Small intestine (tissue), 7 donors: ENCODE measurements at regions not wholly inside any gene's neighbourhood (a gene's known extent, or its start where the extent isn't known, plus 50 kb on each side); places are given as distances from the start of the nearest gene placed in this dataset.
A peak's percentile ranks its signal among the peaks of the same experiment; 100 is the strongest.
"Not testable (repeated sequence)": the region's sequence is repeated elsewhere in the genome, so short reads cannot be mapped to it uniquely, and the experiment has no call there.

Source experiments
- DNase-seq, 2 donors: peaks; one replicate each; pipeline versions ENCODE4 v3.0.0 to v3.0.0-alpha.2; 2013
- FAIRE-seq: peaks from 2 replicates; lab custom pipeline; 2012; peaks lifted over from hg19 to GRCh38; lab: Jason Lieb, UNC
- H3K27ac ChIP-seq, 3 donors: one replicate each; pipeline ENCODE4 v1.5.1; 2013; ENCODE audit warnings: low read length in 2 of 3, mild to moderate bottlenecking in 2 of 3, control low read depth in 1 of 3, inconsistent platforms in 1 of 3, low read depth in 1 of 3, moderate library complexity in 1 of 3
- H3K27me3 ChIP-seq, 3 donors: one replicate each; pipeline ENCODE4 v1.6.1; 2013; ENCODE audit warnings: low read length in 3 of 3, inconsistent platforms in 1 of 3; ENCODE audit not compliant: control insufficient read depth in 3 of 3, insufficient read depth in 3 of 3
- H3K36me3 ChIP-seq, 3 donors: one replicate each; pipeline ENCODE4 v1.6.1; 2013; ENCODE audit warnings: low read length in 3 of 3, inconsistent platforms in 1 of 3, low read depth in 1 of 3, mild to moderate bottlenecking in 1 of 3, moderate library complexity in 1 of 3; ENCODE audit not compliant: control insufficient read depth in 3 of 3, insufficient read depth in 2 of 3
- H3K4me1 ChIP-seq, 3 donors: one replicate each; pipeline ENCODE4 v1.6.1; 2013; ENCODE audit warnings: low read length in 2 of 3, inconsistent platforms in 1 of 3, low read depth in 1 of 3, mild to moderate bottlenecking in 1 of 3, moderate library complexity in 1 of 3; ENCODE audit not compliant: control insufficient read depth in 3 of 3, insufficient read depth in 2 of 3
- H3K4me3 ChIP-seq, 3 donors: one replicate each; pipeline ENCODE4 v1.5.1; 2013; ENCODE audit warnings: low read length in 3 of 3, control low read depth in 1 of 3, inconsistent platforms in 1 of 3, low read depth in 1 of 3, mild to moderate bottlenecking in 1 of 3, moderate library complexity in 1 of 3
- H3K9me3 ChIP-seq, 2 donors: one replicate each; pipeline ENCODE4 v1.6.1; 2013; ENCODE audit warnings: low read depth in 1 of 2, low read length in 1 of 2; ENCODE audit not compliant: control insufficient read depth in 2 of 2, insufficient read depth in 1 of 2
- whole genome bisulfite sequencing, 3 donors: extraction: QIAGEN DNeasy Blood & Tissue Kit; methylation state at CpG; one replicate each; pipeline ENCODE4 v1.1.7; 2013; 5-methylcytosine and 5-hydroxymethylcytosine counted together
- donor health status: healthy with polysubstance abuse.
- donor health status: control.
- donor health status: control.
- donor health status: Bipolar disorder and iron deficiency.
- donor health status: healthy.

- no peak overlapping the region for H3K4me3 ChIP-seq
- WGBS, 3 donors = 12 to 14% (median 13%) methylated on average over 10 of the region's 10 CpGs
- peaks cover 0 to 2% (median 0%) of the 10 kb centered on the region in 3 donors for H3K4me1 ChIP-seq
- no peaks in the 10 kb centered on the region for H3K9me3 ChIP-seq
- DNase-seq (peak; percentile 69 to 78), FAIRE-seq (no peak)
- H3K27ac ChIP-seq = no peak overlapping the region
- H3K27me3 ChIP-seq = no peaks in the 10 kb centered on the region
- H3K36me3 ChIP-seq = no peaks in the 10 kb centered on the region
These were observed 166.8 kb upstream of the PGRMC2 start for GRCh38 chr4:128454281-128454871.

- Histone ChIP-seq H3K4me3 (no peak overlapping the region), H3K27ac (no peak overlapping the region), H3K36me3 (no peaks in the 10 kb centered on the region), H3K4me1 (peaks cover 0 to 2% (median 0%) of the 10 kb centered on the region in 3 donors), H3K27me3 (no peaks in the 10 kb centered on the region), H3K9me3 (no peaks in the 10 kb centered on the region)
- 55 to 63% (median 60%) methylated on average over 3 of the region's 3 CpGs for WGBS, 3 donors
- no peak for FAIRE-seq
- DNase-seq = no peak
These were observed 164.8 kb upstream of the PGRMC2 start for GRCh38 chr4:128452415-128452814.

- H3K36me3 ChIP-seq = no peaks in the 10 kb centered on the region
- no peaks in the 10 kb centered on the region for H3K27me3 ChIP-seq
- H3K9me3 ChIP-seq = no peaks in the 10 kb centered on the region
- no peak overlapping the region for H3K27ac ChIP-seq
- FAIRE-seq = no peak
- no peak for DNase-seq
- no peak overlapping the region for H3K4me3 ChIP-seq
- H3K4me1 ChIP-seq = peaks cover 0 to 2% (median 0%) of the 10 kb centered on the region in 3 donors
- 84 to 92% (median 88%) methylated on average over 7 of the region's 7 CpGs for WGBS, 3 donors
These were observed 163.8 kb upstream of the PGRMC2 start for GRCh38 chr4:128451270-128451905.

DNA sequence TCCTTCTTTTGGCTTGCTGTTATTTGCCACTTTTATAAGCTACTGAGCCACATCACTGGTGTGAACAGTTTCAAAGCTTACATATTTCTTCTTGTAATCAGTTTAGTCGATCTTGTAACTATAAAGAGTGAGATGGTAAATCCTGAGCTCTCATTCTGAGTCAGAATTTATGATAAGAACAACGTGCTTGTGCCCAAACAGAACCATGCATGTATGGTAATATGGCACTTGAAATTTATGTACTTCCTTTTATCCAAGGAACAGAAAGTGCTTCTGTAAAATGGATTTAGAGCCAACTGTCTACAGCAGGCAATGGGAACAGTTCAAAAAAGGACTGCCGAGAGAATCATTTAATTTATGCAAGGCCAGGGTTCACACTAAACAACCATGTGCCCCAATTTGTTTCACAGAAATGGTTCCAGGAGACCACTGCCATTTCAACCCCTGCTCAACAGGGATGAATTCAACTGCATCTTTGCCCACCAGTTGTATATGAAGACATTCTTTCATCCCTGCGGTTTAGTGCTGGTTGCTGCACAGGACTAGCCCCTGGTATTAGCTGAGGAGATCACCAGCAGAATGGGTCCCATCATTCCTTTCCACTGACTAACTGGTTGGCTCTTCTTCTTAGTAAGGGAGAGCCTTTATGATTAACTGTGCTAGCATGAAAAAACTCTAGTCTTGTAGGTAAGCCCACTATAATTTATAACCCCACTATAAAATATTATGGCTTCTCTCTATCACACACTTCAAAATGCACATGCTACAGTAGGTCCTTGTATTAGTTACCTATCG lies 162.9 kb upstream of the PGRMC2 start:
- Histone ChIP-seq H3K9me3 (peaks cover 0 to 6% of the 10 kb centered on the region in 2 donors), H3K4me3 (no peak overlapping the region), H3K36me3 (peaks cover 0 to 3% (median 0%) of the 10 kb centered on the region in 3 donors), H3K27ac (no peak overlapping the region), H3K4me1 (peaks cover 0 to 2% (median 0%) of the 10 kb centered on the region in 3 donors), H3K27me3 (no peaks in the 10 kb centered on the region)
- 70 to 75% (median 72%) methylated on average over 5 of the region's 5 CpGs for WGBS, 3 donors
- DNase-seq (no peak), FAIRE-seq (no peak)

- DNase-seq = no peak
- FAIRE-seq = no peak
- Histone ChIP-seq H3K4me3 (no peak overlapping the region), H3K27me3 (no peaks in the 10 kb centered on the region), H3K27ac (no peak overlapping the region), H3K4me1 (peaks cover 0 to 2% (median 0%) of the 10 kb centered on the region in 3 donors), H3K9me3 (peaks cover 0 to 11% of the 10 kb centered on the region in 2 donors), H3K36me3 (peaks cover 0 to 3% (median 0%) of the 10 kb centered on the region in 3 donors)
- 61 to 79% (median 66%) methylated on average over 1 of the region's 1 CpG for WGBS, 3 donors
These were observed 161.6 kb upstream of the PGRMC2 start for GRCh38 chr4:128449251-128449650.

GRCh38 chr4:128444544-128445302 lies 157.1 kb upstream of the PGRMC2 start:
- H3K4me1 ChIP-seq = no peaks in the 10 kb centered on the region

GRCh38 chr4:128440923-128441322 lies 153.3 kb upstream of the PGRMC2 start:
- FAIRE-seq (no peak), DNase-seq (no peak)
- Histone ChIP-seq H3K4me1 (no peaks in the 10 kb centered on the region), H3K27ac (no peak overlapping the region), H3K36me3 (peaks cover 0 to 3% (median 0%) of the 10 kb centered on the region in 3 donors), H3K27me3 (no peaks in the 10 kb centered on the region), H3K4me3 (no peak overlapping the region), H3K9me3 (peaks cover 3 to 43% of the 10 kb centered on the region in 2 donors)
- 82 to 91% (median 90%) methylated on average over 4 of the region's 4 CpGs for WGBS, 3 donors

More at GRCh38 chr4:128444544-128445302, 157.1 kb upstream of the PGRMC2 start:
- no peak overlapping the region for H3K27ac ChIP-seq
- H3K4me3 ChIP-seq = no peak overlapping the region
- no peaks in the 10 kb centered on the region for H3K27me3 ChIP-seq
- FAIRE-seq = no peak
- no peak for DNase-seq
- WGBS, 3 donors = 91 to 96% (median 92%) methylated on average over 3 of the region's 3 CpGs
- peaks cover 3 to 40% of the 10 kb centered on the region in 2 donors for H3K9me3 ChIP-seq
- peaks cover 0 to 3% (median 0%) of the 10 kb centered on the region in 3 donors for H3K36me3 ChIP-seq

DNA sequence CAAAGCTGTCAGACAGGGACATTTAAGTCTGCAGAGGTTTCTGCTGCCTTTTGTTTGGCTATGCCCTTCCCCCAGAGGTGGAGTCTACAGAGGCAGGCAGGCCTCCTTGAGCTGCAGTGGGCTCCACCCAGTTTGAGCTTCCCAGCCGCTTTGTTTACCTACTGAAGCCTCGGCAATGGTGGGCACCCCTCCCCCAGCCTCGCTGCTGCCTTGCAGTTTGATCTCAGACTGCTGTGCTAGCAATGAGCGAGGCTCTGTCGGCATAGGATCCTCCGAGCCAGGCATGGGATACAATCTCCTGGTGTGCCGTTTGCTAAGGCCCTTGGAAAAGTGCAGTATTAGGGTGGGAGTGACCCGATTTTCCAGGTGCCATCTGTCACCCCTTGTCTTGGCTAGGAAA lies 149.4 kb upstream of the PGRMC2 start:
- peaks cover 3 to 21% of the 10 kb centered on the region in 2 donors for H3K9me3 ChIP-seq
- not testable (repeated sequence) for H3K27ac ChIP-seq, H3K4me3 ChIP-seq, H3K4me1 ChIP-seq, H3K27me3 ChIP-seq, H3K36me3 ChIP-seq, FAIRE-seq, DNase-seq
- 92 to 96% (median 93%) methylated on average over 8 of the region's 8 CpGs for WGBS, 3 donors
